KMS-11 (cell line): ENCODE measurements at regions not wholly inside any gene's neighbourhood (a gene's known extent, or its start where the extent isn't known, plus 50 kb on each side); places are given as distances from the start of the nearest gene placed in this dataset.

Source experiments
- H2AFZ ChIP-seq: fragments of 200-600 bp; sonication (generic); 2 replicates; pipeline ENCODE4 v1.6.1; 2016; ENCODE audit warnings: antibody characterized with exemption, mixed run types, low read depth
- H3K27ac ChIP-seq: fragments of 200-600 bp; sonication (generic); 2 replicates; pipeline ENCODE4 v1.6.1; 2016; ENCODE audit warnings: mild to moderate bottlenecking, mixed run types
- H3K27me3 ChIP-seq: fragments of 200-600 bp; sonication (generic); 2 replicates; pipeline ENCODE4 v1.6.1; 2017; ENCODE audit warnings: mild to moderate bottlenecking, low read depth, mixed run types, moderate library complexity; ENCODE audit not compliant: insufficient read depth
- H3K36me3 ChIP-seq: fragments of 200-600 bp; sonication (generic); 2 replicates; pipeline ENCODE4 v1.6.1; 2017; ENCODE audit warnings: mild to moderate bottlenecking, mixed run types; ENCODE audit not compliant: insufficient read depth
- H3K4me1 ChIP-seq: fragments of 200-600 bp; sonication (generic); 2 replicates; pipeline ENCODE4 v1.6.1; 2016; ENCODE audit warnings: mild to moderate bottlenecking, low read depth, mixed run types; ENCODE audit not compliant: poor library complexity, severe bottlenecking
- H3K4me2 ChIP-seq: fragments of 200-600 bp; sonication (generic); 2 replicates; pipeline ENCODE4 v1.7.0; 2016; ENCODE audit warnings: mild to moderate bottlenecking, mixed run types
- H3K4me3 ChIP-seq: fragments of 200-600 bp; sonication (generic); IDR thresholded peaks from 2 replicates; pipeline ENCODE4 v1.6.1; 2017; ENCODE audit warnings: low read depth, low read length, mixed read lengths; ENCODE audit not compliant: insufficient read depth
- H3K79me2 ChIP-seq: fragments of 200-600 bp; sonication (generic); 2 replicates; pipeline ENCODE4 v1.6.1; 2016; ENCODE audit warnings: low read depth, mixed run types; ENCODE audit not compliant: insufficient read depth
- H3K9ac ChIP-seq: fragments of 200-600 bp; sonication (generic); 2 replicates; pipeline ENCODE4 v1.6.1; 2016; ENCODE audit warnings: mild to moderate bottlenecking, mixed run types
- H4K20me1 ChIP-seq: fragments of 200-600 bp; sonication (generic); 2 replicates; pipeline ENCODE4 v1.6.1; 2016; ENCODE audit warnings: mild to moderate bottlenecking, mixed run types; ENCODE audit not compliant: insufficient read depth
- CTCF ChIP-seq: fragments of 200-600 bp; sonication (generic); conservative IDR thresholded peaks from 2 replicates; pipeline ENCODE4 v1.6.1; 2017; ENCODE audit warnings: low read depth, mild to moderate bottlenecking, antibody characterized with exemption, low read length, moderate library complexity, mixed read lengths

DNA sequence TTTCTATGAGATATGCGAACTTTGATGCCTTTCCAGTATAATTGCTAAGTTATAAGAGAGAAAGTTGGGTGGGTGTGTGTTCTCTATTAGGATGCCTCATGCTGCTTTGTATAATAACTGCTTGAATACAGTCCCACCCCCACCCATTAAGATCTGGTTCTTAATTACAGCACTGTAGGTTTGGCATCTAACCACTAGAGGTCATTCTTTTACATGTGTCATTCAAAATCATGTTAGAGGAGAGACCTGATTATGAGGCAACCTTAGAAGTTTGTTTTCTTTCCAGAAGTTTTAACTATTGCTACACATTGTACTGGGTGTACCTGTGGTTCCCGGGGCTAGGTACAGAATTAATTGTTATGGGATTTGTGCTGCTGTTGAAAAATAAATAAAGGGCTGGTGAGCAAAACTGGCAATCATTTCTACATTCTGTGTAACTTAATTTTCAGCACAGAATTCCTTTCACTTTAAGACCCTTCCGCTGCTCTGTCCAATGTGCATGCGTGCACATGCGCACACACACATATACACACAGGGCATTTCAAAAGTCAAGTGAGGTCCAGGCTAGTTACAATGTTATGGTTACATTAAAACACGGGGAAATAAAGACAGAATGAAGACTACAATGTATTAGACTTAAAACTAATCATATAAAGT, 1156.3 kb downstream of the SORCS3 start:
- Histone ChIP-seq H3K4me1 (no peaks in the 10 kb centered on the region), H3K9ac (no peak overlapping the region), H3K79me2 (no peaks in the 10 kb centered on the region), H4K20me1 (no peaks in the 10 kb centered on the region), H2AFZ (no peak overlapping the region), H3K4me3 (no peak overlapping the region), H3K27me3 (no peaks in the 10 kb centered on the region), H3K4me2 (no peak overlapping the region), H3K36me3 (no peaks in the 10 kb centered on the region), H3K27ac (no peak overlapping the region)
- peak; percentile 62 for TF ChIP-seq CTCF

GRCh38 chr10:105793071-105793470, 1152.0 kb downstream of the SORCS3 start:
- no peaks in the 10 kb centered on the region for H3K79me2 ChIP-seq

GRCh38 chr10:105785721-105786120, 1144.6 kb downstream of the SORCS3 start:
- Histone ChIP-seq H3K27ac (no peak overlapping the region), H3K79me2 (no peaks in the 10 kb centered on the region), H3K4me3 (no peak overlapping the region), H3K27me3 (no peaks in the 10 kb centered on the region), H4K20me1 (no peaks in the 10 kb centered on the region), H3K36me3 (no peaks in the 10 kb centered on the region), H3K9ac (no peak overlapping the region), H3K4me2 (no peak overlapping the region), H3K4me1 (no peaks in the 10 kb centered on the region), H2AFZ (no peak overlapping the region)
- TF ChIP-seq CTCF = no peak

More at GRCh38 chr10:105793071-105793470, 1152.0 kb downstream of the SORCS3 start:
- Histone ChIP-seq H3K27ac (no peak overlapping the region), H3K4me2 (no peak overlapping the region), H2AFZ (no peak overlapping the region), H3K36me3 (no peaks in the 10 kb centered on the region), H3K4me3 (no peak overlapping the region), H3K9ac (no peak overlapping the region), H4K20me1 (no peaks in the 10 kb centered on the region), H3K4me1 (no peaks in the 10 kb centered on the region), H3K27me3 (no peaks in the 10 kb centered on the region)
- no peak for TF ChIP-seq CTCF

GRCh38 chr10:105783936-105784483, 1142.9 kb downstream of the SORCS3 start:
- H2AFZ ChIP-seq = no peak overlapping the region
- H3K27me3 ChIP-seq = no peaks in the 10 kb centered on the region
- no peak overlapping the region for H3K4me3 ChIP-seq
- no peaks in the 10 kb centered on the region for H3K4me1 ChIP-seq
- H3K9ac ChIP-seq = no peak overlapping the region
- H3K36me3 ChIP-seq = no peaks in the 10 kb centered on the region
- no peak overlapping the region for H3K4me2 ChIP-seq
- H4K20me1 ChIP-seq = no peaks in the 10 kb centered on the region
- H3K79me2 ChIP-seq = no peaks in the 10 kb centered on the region
- TF ChIP-seq CTCF = no peak
- H3K27ac ChIP-seq = no peak overlapping the region
